SK-N-SH (cell line): ENCODE measurements at regions not wholly inside any gene's neighbourhood (a gene's known extent, or its start where the extent isn't known, plus 50 kb on each side); places are given as distances from the start of the nearest gene placed in this dataset.

Source experiments
- CTCF ChIA-PET: fragments of 300-600, 350-600 bp; formaldehyde crosslinking; extraction: SDS; loops from one replicate; lab custom pipeline; 2021; lab: Yijun Ruan, JAX
- POLR2A ChIA-PET: fragments of 350-600 bp; sonication (Branson Sonifier 250); formaldehyde crosslinking; extraction: SDS; loops from one replicate; lab custom pipeline; 2020; ENCODE audit warnings: antibody characterized with exemption, inconsistent platforms; lab: Yijun Ruan, JAX
- DNase-seq: peaks from one replicate; pipeline ENCODE4 v3.0.0; 2012
- H2AFZ ChIP-seq: fragments of 200-600 bp; sonication (generic); 2 replicates; pipeline ENCODE4 v1.8.1; 2016; ENCODE audit warnings: antibody characterized with exemption, mild to moderate bottlenecking, low read depth
- H3F3A ChIP-seq: fragments of 200-600 bp; sonication (generic); replicated peaks from 2 replicates; pipeline ENCODE3; 2016; ENCODE audit warnings: antibody characterized with exemption, mild to moderate bottlenecking; ENCODE audit not compliant: insufficient read depth
- H3K27ac ChIP-seq, 2 experiments: fragments of 200-500 bp in 1 of 2; fragments of 200-600 bp in 1 of 2; sonication (Bioruptor generic) in 1 of 2; sonication (generic), shearing (Covaris generic) in 1 of 2; 2 replicates each; pipeline versions ENCODE4 v1.5.1 to v1.6.1; 2014 to 2016; ENCODE audit warnings: low read depth in 2 of 2, inconsistent platforms in 1 of 2, low read length in 1 of 2, mild to moderate bottlenecking in 1 of 2, mixed read lengths in 1 of 2
- H3K27me3 ChIP-seq: fragments of 200-600 bp; sonication (generic), shearing (Covaris generic); 2 replicates; pipeline ENCODE4 v1.6.1; 2016; ENCODE audit warnings: mixed run types; ENCODE audit not compliant: insufficient read depth
- H3K36me3 ChIP-seq, 2 experiments: fragments of 200-500 bp in 1 of 2; fragments of 200-600 bp in 1 of 2; sonication (Bioruptor generic) in 1 of 2; sonication (generic) in 1 of 2; replicated peaks in 1 of 2; 2 replicates each; pipeline versions ENCODE3 to v1.5.1; 2014 to 2016; ENCODE audit warnings: low read length in 1 of 2, mild to moderate bottlenecking in 1 of 2; ENCODE audit not compliant: insufficient read depth in 2 of 2, control insufficient read depth in 1 of 2
- H3K4me1 ChIP-seq, 2 experiments: fragments of 200-500 bp in 1 of 2; fragments of 200-600 bp in 1 of 2; sonication (Bioruptor generic) in 1 of 2; sonication (generic), shearing (Covaris generic) in 1 of 2; 2 replicates each; pipeline versions ENCODE4 v1.5.1 to v1.6.1; 2014 to 2016; ENCODE audit warnings: low read depth in 1 of 2, low read length in 1 of 2, mixed run types in 1 of 2; ENCODE audit not compliant: insufficient read depth in 2 of 2, control insufficient read depth in 1 of 2
- H3K4me2 ChIP-seq: fragments of 200-600 bp; sonication (generic), shearing (Covaris generic); 2 replicates; pipeline ENCODE4 v1.6.1; 2017; ENCODE audit warnings: mixed run types
- H3K4me3 ChIP-seq, 2 experiments: fragments of 200-500 bp in 1 of 2; fragments of 200-600 bp in 1 of 2; sonication (Bioruptor generic) in 1 of 2; sonication (generic), shearing (Covaris generic) in 1 of 2; 2 replicates each; pipeline versions ENCODE4 v1.5.1 to v1.8.1; 2014 to 2016; ENCODE audit warnings: low read depth in 2 of 2, inconsistent platforms in 1 of 2, low read length in 1 of 2, mild to moderate bottlenecking in 1 of 2, mixed read lengths in 1 of 2, moderate library complexity in 1 of 2
- H3K79me2 ChIP-seq: fragments of 200-600 bp; sonication (generic); 2 replicates; pipeline ENCODE4 v1.8.1; 2017; ENCODE audit warnings: mild to moderate bottlenecking; ENCODE audit not compliant: insufficient read depth
- H3K9ac ChIP-seq: fragments of 200-600 bp; sonication (generic); 2 replicates; pipeline ENCODE4 v1.6.1; 2017; ENCODE audit warnings: mixed run types
- H3K9me2 ChIP-seq: fragments of 200-600 bp; sonication (generic); 2 replicates; pipeline ENCODE4 v1.6.1; 2017; ENCODE audit warnings: mixed run types
- H3K9me3 ChIP-seq: fragments of 200-600 bp; sonication (generic); 2 replicates; pipeline ENCODE4 v1.6.1; 2017; ENCODE audit warnings: mixed run types, mild to moderate bottlenecking, moderate library complexity
- H4K20me1 ChIP-seq: fragments of 200-600 bp; sonication (generic); 2 replicates; pipeline ENCODE4 v1.6.1; 2017; ENCODE audit warnings: mild to moderate bottlenecking, mixed run types; ENCODE audit not compliant: insufficient read depth
- CHD2 ChIP-seq: fragments of 150-350 bp; IDR thresholded peaks from 2 replicates; pipeline ENCODE4 v1.6.1; 2018; ENCODE audit warnings: low read length; ENCODE audit not compliant: partially characterized antibody
- FOSL2 ChIP-seq: IDR thresholded peaks from 2 replicates; pipeline ENCODE4 v1.4.0; 2012; ENCODE audit warnings: low read depth, mild to moderate bottlenecking, moderate library complexity, borderline replicate concordance
- NRF1 ChIP-seq: IDR thresholded peaks from 2 replicates; pipeline ENCODE4 v1.6.1; 2012; ENCODE audit warnings: low read depth, mild to moderate bottlenecking, low read length
- RAD21 ChIP-seq: IDR thresholded peaks from 2 replicates; pipeline ENCODE4 v1.6.1; 2012; ENCODE audit warnings: mild to moderate bottlenecking, low read length
- TCF12 ChIP-seq: IDR thresholded peaks from 2 replicates; pipeline ENCODE4 v1.4.0; 2012
- WGBS: methylation state at CpG from one replicate; pipeline ENCODE4 v1.1.6; 2017; ENCODE audit warnings: low lambda C conversion rate; 5-methylcytosine and 5-hydroxymethylcytosine counted together
- TF ChIP-seq, protein P1 (sequence below): fragments of 150-350 bp; IDR thresholded peaks from 2 replicates; pipeline ENCODE4 v1.6.1; 2016; ENCODE audit warnings: mild to moderate bottlenecking, low read depth, low read length
- TF ChIP-seq, protein P2 (sequence below): IDR thresholded peaks from 2 replicates; pipeline ENCODE4 v1.4.0; 2012; ENCODE audit warnings: low read depth, borderline replicate concordance
- TF ChIP-seq, protein P3 (sequence below): IDR thresholded peaks from 2 replicates; pipeline ENCODE4; 2012
- TF ChIP-seq, protein P4 (sequence below): IDR thresholded peaks from 2 replicates; pipeline ENCODE4 v1.4.0; 2012; ENCODE audit warnings: low read depth, borderline replicate concordance

DNA sequence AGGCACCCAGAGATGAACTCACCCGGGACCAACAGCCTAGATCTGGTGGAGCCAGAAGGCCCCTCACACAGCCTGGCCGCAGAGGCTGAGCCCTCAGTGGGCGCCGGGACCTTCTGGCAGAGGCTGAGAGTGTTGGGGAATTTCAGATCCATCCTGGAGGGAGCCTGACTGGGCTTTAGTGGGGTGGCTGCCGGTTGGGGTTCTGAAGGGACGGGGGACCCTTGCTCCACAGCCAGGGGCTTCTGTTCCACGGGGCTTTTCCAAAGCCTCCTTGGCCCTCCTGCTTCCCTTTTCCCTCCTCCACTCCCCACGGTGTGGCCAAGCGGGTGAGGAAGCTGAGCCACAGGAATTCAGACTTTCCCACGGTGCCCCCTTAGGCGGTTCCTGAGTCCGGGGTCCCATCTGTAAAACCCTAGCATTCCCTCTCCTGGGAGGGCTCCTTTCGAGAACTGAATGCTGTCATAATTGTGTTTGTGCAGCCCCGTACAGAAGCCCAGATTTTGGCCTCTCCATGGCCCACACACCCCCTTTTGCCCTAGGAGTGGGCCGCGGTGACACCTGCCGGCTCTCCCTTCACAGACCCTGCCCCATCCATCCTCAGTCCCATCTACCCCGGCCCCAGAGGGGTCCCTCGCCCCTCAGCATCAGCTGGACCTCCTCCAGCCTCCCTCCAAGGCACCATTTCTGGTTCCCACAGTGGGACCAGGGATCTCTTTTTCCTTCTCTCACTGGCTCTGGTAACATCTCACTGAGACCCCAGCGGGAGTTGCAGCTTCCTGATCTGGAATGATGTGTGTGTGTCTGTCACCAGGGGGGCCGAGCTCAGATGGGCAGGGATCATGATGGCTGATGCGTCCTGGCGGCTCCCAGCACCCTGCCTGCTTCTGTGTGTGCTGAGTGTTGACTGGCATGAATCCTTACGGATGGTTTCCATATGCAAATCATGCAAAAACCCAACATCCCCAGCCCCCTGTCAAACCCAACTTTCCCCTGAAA lies 1048.4 kb downstream of the TBC1D22A start:
- H3K27ac ChIP-seq: no peak overlapping the region
- DNase-seq: no peak
- H3K36me3 ChIP-seq: no peaks in the 10 kb centered on the region
- H3K27me3 ChIP-seq: no peaks in the 10 kb centered on the region
- H3K4me3 ChIP-seq: no peak overlapping the region
- H3K4me1 ChIP-seq: no peaks in the 10 kb centered on the region
- no peak overlapping the region for H3K4me2 ChIP-seq
- no peaks in the 10 kb centered on the region for H3K79me2 ChIP-seq
- 19% methylated on average over 14 of the region's 24 CpGs for WGBS
- no peak for TF ChIP-seq FOSL2
- TF ChIP-seq, protein P1, sequence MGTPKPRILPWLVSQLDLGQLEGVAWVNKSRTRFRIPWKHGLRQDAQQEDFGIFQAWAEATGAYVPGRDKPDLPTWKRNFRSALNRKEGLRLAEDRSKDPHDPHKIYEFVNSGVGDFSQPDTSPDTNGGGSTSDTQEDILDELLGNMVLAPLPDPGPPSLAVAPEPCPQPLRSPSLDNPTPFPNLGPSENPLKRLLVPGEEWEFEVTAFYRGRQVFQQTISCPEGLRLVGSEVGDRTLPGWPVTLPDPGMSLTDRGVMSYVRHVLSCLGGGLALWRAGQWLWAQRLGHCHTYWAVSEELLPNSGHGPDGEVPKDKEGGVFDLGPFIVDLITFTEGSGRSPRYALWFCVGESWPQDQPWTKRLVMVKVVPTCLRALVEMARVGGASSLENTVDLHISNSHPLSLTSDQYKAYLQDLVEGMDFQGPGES: no peak
- TF ChIP-seq NRF1: no peak
- no peak for TF ChIP-seq TCF12
- TF ChIP-seq, protein P2, sequence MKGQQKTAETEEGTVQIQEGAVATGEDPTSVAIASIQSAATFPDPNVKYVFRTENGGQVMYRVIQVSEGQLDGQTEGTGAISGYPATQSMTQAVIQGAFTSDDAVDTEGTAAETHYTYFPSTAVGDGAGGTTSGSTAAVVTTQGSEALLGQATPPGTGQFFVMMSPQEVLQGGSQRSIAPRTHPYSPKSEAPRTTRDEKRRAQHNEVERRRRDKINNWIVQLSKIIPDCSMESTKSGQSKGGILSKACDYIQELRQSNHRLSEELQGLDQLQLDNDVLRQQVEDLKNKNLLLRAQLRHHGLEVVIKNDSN: no peak
- TF ChIP-seq, protein P3, sequence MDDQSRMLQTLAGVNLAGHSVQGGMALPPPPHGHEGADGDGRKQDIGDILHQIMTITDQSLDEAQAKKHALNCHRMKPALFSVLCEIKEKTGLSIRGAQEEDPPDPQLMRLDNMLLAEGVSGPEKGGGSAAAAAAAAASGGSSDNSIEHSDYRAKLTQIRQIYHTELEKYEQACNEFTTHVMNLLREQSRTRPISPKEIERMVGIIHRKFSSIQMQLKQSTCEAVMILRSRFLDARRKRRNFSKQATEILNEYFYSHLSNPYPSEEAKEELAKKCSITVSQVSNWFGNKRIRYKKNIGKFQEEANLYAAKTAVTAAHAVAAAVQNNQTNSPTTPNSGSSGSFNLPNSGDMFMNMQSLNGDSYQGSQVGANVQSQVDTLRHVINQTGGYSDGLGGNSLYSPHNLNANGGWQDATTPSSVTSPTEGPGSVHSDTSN: no peak
- no peak for TF ChIP-seq RAD21
- TF ChIP-seq, protein P4, sequence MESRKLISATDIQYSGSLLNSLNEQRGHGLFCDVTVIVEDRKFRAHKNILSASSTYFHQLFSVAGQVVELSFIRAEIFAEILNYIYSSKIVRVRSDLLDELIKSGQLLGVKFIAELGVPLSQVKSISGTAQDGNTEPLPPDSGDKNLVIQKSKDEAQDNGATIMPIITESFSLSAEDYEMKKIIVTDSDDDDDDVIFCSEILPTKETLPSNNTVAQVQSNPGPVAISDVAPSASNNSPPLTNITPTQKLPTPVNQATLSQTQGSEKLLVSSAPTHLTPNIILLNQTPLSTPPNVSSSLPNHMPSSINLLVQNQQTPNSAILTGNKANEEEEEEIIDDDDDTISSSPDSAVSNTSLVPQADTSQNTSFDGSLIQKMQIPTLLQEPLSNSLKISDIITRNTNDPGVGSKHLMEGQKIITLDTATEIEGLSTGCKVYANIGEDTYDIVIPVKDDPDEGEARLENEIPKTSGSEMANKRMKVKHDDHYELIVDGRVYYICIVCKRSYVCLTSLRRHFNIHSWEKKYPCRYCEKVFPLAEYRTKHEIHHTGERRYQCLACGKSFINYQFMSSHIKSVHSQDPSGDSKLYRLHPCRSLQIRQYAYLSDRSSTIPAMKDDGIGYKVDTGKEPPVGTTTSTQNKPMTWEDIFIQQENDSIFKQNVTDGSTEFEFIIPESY: no peak
- TF ChIP-seq CHD2: no peak
- H3K9me2 ChIP-seq: no peaks in the 10 kb centered on the region
- H3K9me3 ChIP-seq: no peaks in the 10 kb centered on the region
- CTCF ChIA-PET: no interaction called here
- no peaks in the 10 kb centered on the region for H4K20me1 ChIP-seq
- POLR2A ChIA-PET: no interaction called here
- H3F3A ChIP-seq: no peaks in the 10 kb centered on the region
- no peak overlapping the region for H3K9ac ChIP-seq
- H2AFZ ChIP-seq: no peak overlapping the region
